Thyroid gland (tissue), 4 donors: ENCODE measurements at regions not wholly inside any gene's neighbourhood (a gene's known extent, or its start where the extent isn't known, plus 50 kb on each side); places are given as distances from the start of the nearest gene placed in this dataset.

Experiments used
- DNase-seq, 2 donors: peaks; one replicate each; pipeline ENCODE4 v3.0.0-alpha.2; 2019
- H3K27ac ChIP-seq, 3 donors: fragments of 200-600 bp; sonication (generic); 1 replicate in 2 of 3; 2 replicates in 1 of 3; pipeline ENCODE4 v1.5.1; 2016 to 2019; ENCODE audit warnings: mild to moderate bottlenecking in 1 of 3, moderate library complexity in 1 of 3
- H3K27me3 ChIP-seq: fragments of 200-600 bp; sonication (generic); one replicate; pipeline ENCODE4 v1.5.1; 2019
- H3K36me3 ChIP-seq, 2 donors: fragments of 200-600 bp; sonication (generic); one replicate each; pipeline ENCODE4 v1.5.1; 2016 to 2019
- H3K4me1 ChIP-seq, 2 donors: fragments of 200-600 bp; sonication (generic); one replicate each; pipeline ENCODE4 v1.5.1; 2017 to 2019
- H3K4me3 ChIP-seq, 3 donors: fragments of 200-600 bp; sonication (generic); replicated peaks in 1 of 3; 1 replicate in 2 of 3; 2 replicates in 1 of 3; pipeline ENCODE4 v1.5.1; 2016; ENCODE audit warnings: mild to moderate bottlenecking in 1 of 3
- H3K9me3 ChIP-seq: fragments of 200-600 bp; sonication (generic); one replicate; pipeline ENCODE4 v1.5.1; 2017
- POLR2A ChIP-seq, 2 donors: fragments of 450-650 bp; IDR thresholded peaks; one replicate each; pipeline ENCODE4 v1.6.1; 2017; ENCODE audit warnings: antibody characterized with exemption in 2 of 2, mild to moderate bottlenecking in 2 of 2, moderate library complexity in 1 of 2
- WGBS, 2 donors: methylation state at CpG; one replicate each; pipeline ENCODE4 v1.1.5; 2017; 5-methylcytosine and 5-hydroxymethylcytosine counted together
- intact Hi-C: fragments of 100-400 bp; cut with DNase I; formaldehyde crosslinking; loops from one replicate; pipeline ENCODE4 v1.15.1; 2023
- TF ChIP-seq, protein P1 (sequence below), 6 experiments: fragments of 200-600 bp in 3 of 6; fragments of 450-650 bp in 3 of 6; sonication (generic) in 3 of 6; IDR thresholded peaks; one replicate each; pipeline ENCODE4 v1.5.1; 2016 to 2019; ENCODE audit warnings: antibody characterized with exemption in 6 of 6, mild to moderate bottlenecking in 2 of 6, inconsistent platforms in 1 of 6, moderate library complexity in 1 of 6

DNA sequence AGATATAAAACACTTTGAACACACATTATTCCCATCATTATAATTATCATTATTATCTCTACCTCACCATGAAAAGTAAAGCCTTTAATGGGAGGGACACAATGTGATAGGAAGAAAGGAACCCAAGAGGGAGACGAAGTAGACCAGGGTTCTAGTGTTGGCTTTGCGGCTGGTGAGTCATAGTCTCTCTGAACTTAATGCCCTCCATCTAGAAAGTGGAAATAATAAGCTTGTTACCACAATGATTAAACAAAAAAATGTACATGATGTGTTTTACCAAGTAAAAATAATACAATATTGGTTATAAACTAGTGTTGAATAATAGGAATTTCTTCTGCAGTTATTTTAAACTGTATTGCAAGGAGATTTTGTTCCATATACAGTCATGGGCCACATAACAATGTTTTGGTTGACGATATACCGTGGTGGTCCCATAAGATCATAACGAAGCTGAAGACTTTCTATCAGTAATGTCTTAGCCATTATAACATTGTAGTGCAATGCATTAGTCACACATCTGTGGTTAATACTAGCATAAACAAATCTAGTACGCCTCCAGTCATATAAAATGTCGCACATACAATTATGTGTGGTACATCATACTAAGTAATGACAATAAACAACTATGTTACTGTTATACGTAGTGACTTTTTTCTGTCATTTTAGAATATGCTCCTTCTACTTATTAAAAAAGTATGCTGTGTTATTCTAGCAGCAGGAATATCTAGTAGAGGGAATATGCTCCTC lies 450.6 kb upstream of the SORCS1 start:
- H3K4me1 ChIP-seq: no peaks in the 10 kb centered on the region
- no peak overlapping the region for H3K4me3 ChIP-seq
- H3K27me3 ChIP-seq: no peaks in the 10 kb centered on the region
- TF ChIP-seq, protein P1, sequence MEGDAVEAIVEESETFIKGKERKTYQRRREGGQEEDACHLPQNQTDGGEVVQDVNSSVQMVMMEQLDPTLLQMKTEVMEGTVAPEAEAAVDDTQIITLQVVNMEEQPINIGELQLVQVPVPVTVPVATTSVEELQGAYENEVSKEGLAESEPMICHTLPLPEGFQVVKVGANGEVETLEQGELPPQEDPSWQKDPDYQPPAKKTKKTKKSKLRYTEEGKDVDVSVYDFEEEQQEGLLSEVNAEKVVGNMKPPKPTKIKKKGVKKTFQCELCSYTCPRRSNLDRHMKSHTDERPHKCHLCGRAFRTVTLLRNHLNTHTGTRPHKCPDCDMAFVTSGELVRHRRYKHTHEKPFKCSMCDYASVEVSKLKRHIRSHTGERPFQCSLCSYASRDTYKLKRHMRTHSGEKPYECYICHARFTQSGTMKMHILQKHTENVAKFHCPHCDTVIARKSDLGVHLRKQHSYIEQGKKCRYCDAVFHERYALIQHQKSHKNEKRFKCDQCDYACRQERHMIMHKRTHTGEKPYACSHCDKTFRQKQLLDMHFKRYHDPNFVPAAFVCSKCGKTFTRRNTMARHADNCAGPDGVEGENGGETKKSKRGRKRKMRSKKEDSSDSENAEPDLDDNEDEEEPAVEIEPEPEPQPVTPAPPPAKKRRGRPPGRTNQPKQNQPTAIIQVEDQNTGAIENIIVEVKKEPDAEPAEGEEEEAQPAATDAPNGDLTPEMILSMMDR (IDR thresholded peaks at IDR 0.05): no peak
- TF ChIP-seq POLR2A (IDR thresholded peaks at IDR 0.05): no peak
- no peak overlapping the region for H3K27ac ChIP-seq
- intact Hi-C loops: no loop called here
- H3K9me3 ChIP-seq: no peaks in the 10 kb centered on the region
- 87 to 89% methylated on average over 8 of the region's 8 CpGs for WGBS, 2 donors
- no peak for DNase-seq
- H3K36me3 ChIP-seq: no peaks in the 10 kb centered on the region

DNA sequence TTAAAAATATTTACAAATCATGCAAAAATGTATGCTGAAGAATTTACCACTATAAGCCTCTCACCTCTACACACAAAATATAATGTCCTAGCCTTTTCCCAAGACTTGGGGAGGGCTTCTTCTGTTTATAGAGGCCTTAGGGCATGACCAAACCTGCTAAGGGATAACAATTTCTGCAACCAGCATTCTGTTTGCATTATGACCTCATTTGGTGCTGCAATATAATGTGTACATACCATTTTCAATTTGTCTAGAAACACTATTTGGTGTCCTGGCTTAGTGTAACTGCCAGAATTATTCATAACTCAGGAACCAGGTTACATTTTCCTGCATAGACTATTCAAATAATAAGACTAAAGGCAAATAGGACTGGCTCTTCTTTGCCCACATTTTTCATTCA lies 446.6 kb upstream of the SORCS1 start:
- Histone ChIP-seq H3K27ac (no peak overlapping the region), H3K9me3 (no peaks in the 10 kb centered on the region), H3K4me3 (no peak overlapping the region), H3K4me1 (no peaks in the 10 kb centered on the region), H3K27me3 (no peaks in the 10 kb centered on the region), H3K36me3 (no peaks in the 10 kb centered on the region)
- no peak for DNase-seq
- no peak for TF ChIP-seq POLR2A (IDR thresholded peaks at IDR 0.05)
- TF ChIP-seq, protein P1 (IDR thresholded peaks at IDR 0.05): no peak
- intact Hi-C loops: no loop called here

DNA sequence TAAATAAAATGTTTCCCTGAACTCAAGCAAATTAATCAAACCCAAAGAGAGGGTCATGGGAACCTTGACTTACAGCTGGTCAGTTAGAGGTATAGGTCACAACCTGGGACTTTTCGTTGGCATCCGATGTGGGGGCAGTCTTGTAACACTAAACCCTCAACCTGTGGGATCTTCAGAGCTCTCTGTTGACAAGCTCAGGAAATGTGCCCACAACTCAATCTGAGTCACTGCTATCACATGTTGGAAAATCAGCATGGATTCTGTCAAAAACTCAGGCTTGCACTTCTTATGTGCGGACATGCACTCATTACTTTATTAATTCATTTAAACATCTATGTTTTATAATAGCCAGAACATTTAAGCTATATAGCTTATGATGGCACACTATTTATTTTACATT lies 424.6 kb upstream of the SORCS1 start:
- 93 to 94% methylated on average over 3 of the region's 3 CpGs for WGBS, 2 donors
- Histone ChIP-seq H3K4me1 (no peaks in the 10 kb centered on the region), H3K4me3 (no peak overlapping the region), H3K27ac (no peak overlapping the region), H3K9me3 (no peaks in the 10 kb centered on the region), H3K27me3 (no peaks in the 10 kb centered on the region), H3K36me3 (no peaks in the 10 kb centered on the region)
- intact Hi-C loops: no loop called here
- no peak for DNase-seq
- TF ChIP-seq, protein P1 (IDR thresholded peaks at IDR 0.05): no peak
- no peak for TF ChIP-seq POLR2A (IDR thresholded peaks at IDR 0.05)

DNA sequence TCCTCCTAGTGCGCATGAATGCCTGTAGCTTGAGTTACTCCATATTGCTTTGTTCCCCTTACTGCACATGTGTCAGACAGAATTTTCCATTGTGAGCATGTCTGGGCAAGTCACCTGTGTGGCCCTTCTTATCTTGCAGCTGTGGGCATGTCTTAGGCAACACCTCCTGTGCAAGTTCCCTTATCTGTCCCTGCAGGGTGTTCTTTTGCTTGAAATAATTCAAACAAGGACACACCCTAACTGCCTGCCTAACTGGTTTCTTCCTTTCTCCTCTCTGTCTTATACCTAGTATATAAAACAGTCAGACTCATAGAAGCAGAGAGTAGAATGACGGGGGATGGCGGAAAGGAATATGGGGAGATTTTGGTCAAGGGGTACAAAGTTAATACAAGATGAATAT lies 421.1 kb upstream of the SORCS1 start:
- WGBS, 2 donors: 97 to 99% methylated on average over 3 of the region's 3 CpGs
- Histone ChIP-seq H3K4me3 (no peak overlapping the region), H3K27ac (no peak overlapping the region), H3K27me3 (no peaks in the 10 kb centered on the region), H3K9me3 (no peaks in the 10 kb centered on the region), H3K4me1 (no peaks in the 10 kb centered on the region), H3K36me3 (no peaks in the 10 kb centered on the region)
- intact Hi-C loops: no loop called here
- TF ChIP-seq, protein P1 (IDR thresholded peaks at IDR 0.05): no peak
- no peak for TF ChIP-seq POLR2A (IDR thresholded peaks at IDR 0.05)
- DNase-seq: no peak

DNA sequence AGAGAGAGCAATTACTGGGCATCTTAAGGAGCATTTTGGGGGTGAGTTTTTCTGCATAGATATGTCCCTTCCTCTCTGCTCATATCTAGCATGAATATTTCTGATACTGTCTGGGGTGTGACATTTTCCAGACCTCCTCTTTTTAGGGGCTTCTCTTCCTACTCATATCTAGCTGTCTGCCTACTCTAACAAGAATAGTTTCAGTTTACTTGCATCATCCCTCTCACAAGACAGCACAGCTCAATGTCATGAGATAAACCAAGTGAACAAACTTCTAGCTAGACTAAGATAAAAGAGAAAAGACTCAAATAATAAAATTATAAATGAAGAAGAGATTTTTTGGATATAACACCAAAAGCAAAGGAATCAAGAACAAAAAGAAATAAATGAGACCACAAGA lies 419.5 kb upstream of the SORCS1 start:
- no peak for TF ChIP-seq POLR2A (IDR thresholded peaks at IDR 0.05)
- TF ChIP-seq, protein P1 (IDR thresholded peaks at IDR 0.05): no peak
- Histone ChIP-seq H3K36me3 (no peaks in the 10 kb centered on the region), H3K4me3 (no peak overlapping the region), H3K27me3 (no peaks in the 10 kb centered on the region), H3K9me3 (no peaks in the 10 kb centered on the region), H3K4me1 (no peaks in the 10 kb centered on the region), H3K27ac (no peak overlapping the region)
- intact Hi-C loops: no loop called here
- no peak for DNase-seq
